ENCODE measurements at regions not wholly inside any gene's neighbourhood (a gene's known extent, or its start where the extent isn't known, plus 50 kb on each side); places are given as distances from the start of the nearest gene placed in this dataset. TPM values are rescaled to one million over a fixed set of nuclear protein-coding genes. Genes with fewer than 3 reads are reported as not detected.

DNA sequence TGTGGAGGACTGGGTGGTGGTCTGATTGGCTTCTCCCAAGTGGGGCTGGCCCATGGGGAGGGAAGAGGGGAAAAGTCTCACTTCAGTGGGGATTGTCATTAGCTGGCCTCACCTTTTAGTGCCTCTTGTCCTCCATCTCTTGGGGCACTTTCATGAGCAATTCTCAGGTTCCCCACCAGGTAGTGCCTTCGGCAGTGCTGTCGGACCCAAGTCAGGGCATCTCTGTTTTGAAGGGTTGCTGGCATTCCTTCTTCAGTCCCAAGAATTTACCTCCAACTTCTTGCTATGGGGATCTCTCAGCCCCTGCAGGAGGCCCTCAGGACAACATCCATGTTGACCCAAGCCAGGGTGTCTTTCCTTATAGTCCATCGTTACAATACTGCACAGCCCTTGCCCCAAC lies 54.7 kb upstream of the F3 start:
- no peak for DNase-seq (ENCODE audit: low read depth)

DNA sequence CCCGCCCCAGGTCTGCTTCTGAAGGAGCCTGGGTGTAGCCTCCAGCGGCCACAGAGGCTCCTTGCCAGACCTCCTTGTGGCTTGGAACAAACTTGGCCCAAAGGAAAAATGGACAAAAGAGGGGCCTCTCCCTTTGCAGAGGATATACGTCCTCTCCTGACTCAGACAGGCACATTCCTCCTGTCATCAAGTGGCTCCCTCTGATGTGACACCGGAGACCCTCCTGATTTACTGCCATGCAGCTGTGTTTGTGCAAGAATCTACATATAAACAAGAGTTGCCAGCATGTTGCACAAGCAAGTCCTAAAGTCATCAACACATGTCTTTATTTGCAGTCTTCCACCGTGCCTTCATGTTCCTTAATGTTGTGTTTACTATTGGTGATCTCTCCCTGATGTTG lies 54.1 kb upstream of the F3 start:
- no peak for DNase-seq (ENCODE audit: low read depth)

DNA sequence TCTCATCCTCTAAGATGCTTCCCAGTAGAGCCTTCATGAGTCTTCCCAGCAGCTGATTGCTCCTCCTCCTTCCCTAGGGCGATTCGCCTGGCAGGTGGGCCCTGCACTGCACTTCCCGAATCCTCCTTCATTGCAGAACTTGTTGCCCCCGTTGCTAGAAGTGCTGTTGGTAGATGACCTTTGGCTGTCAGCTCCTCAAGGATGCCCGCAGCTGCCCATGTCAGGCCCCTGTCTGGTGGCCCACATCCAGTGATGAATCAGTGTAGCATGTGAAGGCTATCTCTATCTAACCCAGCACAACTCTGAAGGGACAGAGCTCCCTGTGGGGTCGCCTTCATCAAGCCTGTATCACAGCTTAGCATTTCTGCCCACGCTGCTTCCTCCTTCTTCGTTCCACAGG lies 52.1 kb upstream of the F3 start:
- DNase-seq (ENCODE audit: low read depth): no peak

DNA sequence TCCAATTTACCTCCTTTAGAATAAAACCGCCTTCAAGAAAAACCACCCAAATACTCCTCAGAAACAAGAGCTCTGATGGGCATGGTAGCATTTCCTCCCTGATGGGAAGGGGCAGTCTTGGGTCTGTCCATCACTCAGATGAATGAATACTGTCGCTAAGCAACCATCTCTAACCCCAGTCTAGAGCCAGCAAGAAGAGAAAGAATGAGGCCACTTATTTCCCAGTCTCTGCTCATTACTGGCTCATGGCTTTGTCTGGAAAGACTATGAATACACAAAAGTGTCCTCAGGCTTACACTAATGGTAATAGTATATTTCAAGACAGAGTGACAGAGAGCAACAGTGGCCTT lies 51.0 kb upstream of the F3 start:
- DNase-seq (ENCODE audit: low read depth): no peak

DNA sequence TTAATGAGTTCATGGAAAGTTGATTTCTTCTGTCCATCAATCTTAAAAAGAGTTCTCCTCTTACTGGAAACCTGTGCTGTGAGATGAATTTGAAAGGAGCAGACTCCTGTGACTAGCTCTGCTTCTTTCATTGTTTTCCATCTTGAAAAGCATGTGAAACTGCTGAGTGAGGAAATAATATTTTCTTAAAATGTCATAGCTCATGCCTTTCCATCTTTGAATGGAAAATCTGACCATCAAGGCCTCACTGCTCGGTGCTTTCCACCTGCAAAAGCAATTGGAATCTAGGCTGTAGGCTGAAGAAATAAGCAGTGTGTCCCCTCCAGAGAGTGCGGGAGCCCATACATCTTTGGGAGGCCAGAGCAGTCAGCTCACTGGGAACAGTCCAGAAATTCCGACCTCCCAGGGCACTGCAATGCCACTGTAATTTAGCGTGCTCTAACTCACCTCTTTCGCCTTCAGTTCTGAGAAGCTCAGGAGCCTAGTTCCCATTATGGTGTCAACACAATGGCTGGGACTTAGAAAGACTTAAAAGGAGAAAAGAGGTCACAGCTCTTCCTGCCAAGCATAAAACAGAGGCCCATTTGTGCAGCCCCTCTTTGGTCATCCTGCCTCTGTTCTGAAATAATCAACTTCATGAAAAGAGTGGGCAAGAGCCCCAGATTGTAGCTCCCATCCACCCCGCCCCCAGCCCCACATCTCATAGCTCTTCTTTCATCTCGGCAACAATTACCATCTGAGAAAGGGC lies 50.4 kb upstream of the F3 start:
- DNase-seq (ENCODE audit: low read depth): no peak

Small RNA genes lying in the stretch of these regions (small RNA-seq; reads per million reads assigned to genes)
- not detected for gene MIR378G
